AG10803 (cell line): ENCODE measurements at regions not wholly inside any gene's neighbourhood (a gene's known extent, or its start where the extent isn't known, plus 50 kb on each side); places are given as distances from the start of the nearest gene placed in this dataset.

Source experiments
- DNase-seq: peaks from one replicate; pipeline ENCODE4 v3.0.0; 2010; ENCODE audit warnings: low read depth
- H3K4me3 ChIP-seq: 2 replicates; pipeline ENCODE4 v1.5.1; 2011; ENCODE audit warnings: mild to moderate bottlenecking, low read length, control low read depth
- TF ChIP-seq, protein P1 (sequence below): conservative IDR thresholded peaks from 2 replicates; pipeline ENCODE4 v1.5.1; 2011; ENCODE audit warnings: mild to moderate bottlenecking, low read length, control low read depth, inconsistent platforms

DNA sequence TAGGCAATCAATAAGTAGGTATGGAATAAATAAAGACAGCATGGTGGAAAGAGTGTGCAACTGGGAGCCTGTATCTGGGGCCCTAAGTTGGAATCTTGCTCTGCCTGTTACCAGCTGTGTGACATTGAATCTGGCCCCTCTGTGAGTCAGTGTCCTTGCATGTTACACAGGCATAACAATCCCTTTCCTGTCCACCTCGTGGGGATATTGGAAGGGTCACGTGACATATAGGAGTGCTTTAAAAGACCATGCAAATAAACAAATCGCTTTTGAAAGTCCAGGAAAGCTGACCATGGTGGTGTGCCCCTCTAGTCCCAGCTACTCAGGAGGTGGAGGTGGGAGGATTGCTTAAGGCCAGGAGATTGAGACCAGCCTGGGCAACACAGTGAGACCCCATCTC is 51.1 kb upstream of the VRK1 start:
- TF ChIP-seq, protein P1, sequence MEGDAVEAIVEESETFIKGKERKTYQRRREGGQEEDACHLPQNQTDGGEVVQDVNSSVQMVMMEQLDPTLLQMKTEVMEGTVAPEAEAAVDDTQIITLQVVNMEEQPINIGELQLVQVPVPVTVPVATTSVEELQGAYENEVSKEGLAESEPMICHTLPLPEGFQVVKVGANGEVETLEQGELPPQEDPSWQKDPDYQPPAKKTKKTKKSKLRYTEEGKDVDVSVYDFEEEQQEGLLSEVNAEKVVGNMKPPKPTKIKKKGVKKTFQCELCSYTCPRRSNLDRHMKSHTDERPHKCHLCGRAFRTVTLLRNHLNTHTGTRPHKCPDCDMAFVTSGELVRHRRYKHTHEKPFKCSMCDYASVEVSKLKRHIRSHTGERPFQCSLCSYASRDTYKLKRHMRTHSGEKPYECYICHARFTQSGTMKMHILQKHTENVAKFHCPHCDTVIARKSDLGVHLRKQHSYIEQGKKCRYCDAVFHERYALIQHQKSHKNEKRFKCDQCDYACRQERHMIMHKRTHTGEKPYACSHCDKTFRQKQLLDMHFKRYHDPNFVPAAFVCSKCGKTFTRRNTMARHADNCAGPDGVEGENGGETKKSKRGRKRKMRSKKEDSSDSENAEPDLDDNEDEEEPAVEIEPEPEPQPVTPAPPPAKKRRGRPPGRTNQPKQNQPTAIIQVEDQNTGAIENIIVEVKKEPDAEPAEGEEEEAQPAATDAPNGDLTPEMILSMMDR, result no peak
- H3K4me3 ChIP-seq, result no peak overlapping the region
- DNase-seq, result no peak

DNA sequence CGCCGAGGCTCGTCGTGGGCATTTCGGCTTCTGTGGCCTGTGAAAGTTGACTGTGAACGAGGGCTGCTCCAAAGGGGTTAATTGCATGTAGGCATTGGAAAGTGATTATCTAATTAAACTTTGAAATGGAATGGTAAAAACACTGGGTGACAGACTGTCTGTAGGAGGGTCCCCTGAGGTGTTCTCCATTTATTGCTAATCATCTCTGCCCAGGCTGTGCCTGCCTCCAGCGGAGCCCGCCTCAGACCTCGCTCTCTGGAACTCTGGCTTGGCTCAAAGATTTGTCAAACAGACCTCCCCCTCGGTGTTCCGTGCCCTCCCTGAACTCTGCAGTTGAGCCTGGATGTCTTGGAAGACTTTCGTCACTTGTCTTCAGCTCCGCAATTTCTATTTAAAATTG is 50.2 kb upstream of the VRK1 start:
- no peak for DNase-seq
- no peak overlapping the region for H3K4me3 ChIP-seq
- TF ChIP-seq, protein P1, result no peak
